Esophagus muscularis mucosa (tissue), 4 donors: ENCODE measurements at regions not wholly inside any gene's neighbourhood (a gene's known extent, or its start where the extent isn't known, plus 50 kb on each side); places are given as distances from the start of the nearest gene placed in this dataset.

ENCODE experiments used
- DNase-seq: peaks from one replicate; pipeline ENCODE4 v3.0.0-alpha.2; 2017; ENCODE audit errors: extremely low spot score
- H3K27ac ChIP-seq, 4 donors: fragments of 200-600 bp; sonication (generic); replicated peaks in 1 of 4; 1 replicate in 3 of 4; 2 replicates in 1 of 4; pipeline ENCODE4 v1.5.1; 2016 to 2019; ENCODE audit warnings: mild to moderate bottlenecking in 1 of 4
- H3K27me3 ChIP-seq, 4 donors: fragments of 200-600 bp; sonication (generic); one replicate each; pipeline versions ENCODE4 v1.5.1 to v1.6.0; 2016 to 2019
- H3K36me3 ChIP-seq, 4 donors: fragments of 200-600 bp; sonication (generic); one replicate each; pipeline ENCODE4 v1.5.1; 2016 to 2019
- H3K4me1 ChIP-seq, 4 donors: fragments of 200-600 bp; sonication (generic); one replicate each; pipeline ENCODE4 v1.5.1; 2016 to 2019
- H3K4me3 ChIP-seq, 4 donors: fragments of 200-600 bp; sonication (generic); 1 replicate in 2 of 4; 2 replicates in 2 of 4; pipeline ENCODE4 v1.5.1; 2016 to 2019; ENCODE audit warnings: mild to moderate bottlenecking in 4 of 4, moderate library complexity in 1 of 4
- H3K9me3 ChIP-seq, 4 donors: fragments of 200-600 bp; sonication (generic); 1 replicate in 3 of 4; 2 replicates in 1 of 4; pipeline ENCODE4 v1.5.1; 2016 to 2019
- EP300 ChIP-seq: sonication (generic); formaldehyde crosslinking; IDR thresholded peaks from one replicate; pipeline ENCODE4 v1.6.1; 2017; ENCODE audit warnings: antibody characterized with exemption
- POLR2A ChIP-seq: fragments of 450-650 bp; IDR thresholded peaks from one replicate; pipeline ENCODE4 v1.6.1; 2017; ENCODE audit warnings: antibody characterized with exemption, moderate library complexity, mild to moderate bottlenecking, low read depth
- POLR2AphosphoS5 ChIP-seq, 2 donors: sonication (generic); formaldehyde crosslinking; IDR thresholded peaks; one replicate each; pipeline ENCODE4 v1.6.1; 2017; ENCODE audit warnings: antibody characterized with exemption in 2 of 2
- WGBS: methylation state at CpG from one replicate; pipeline ENCODE4 v1.1.5; 2018; 5-methylcytosine and 5-hydroxymethylcytosine counted together
- intact Hi-C: fragments of 100-400 bp; cut with DNase I; formaldehyde crosslinking; loops from one replicate; pipeline ENCODE4 v1.15.1; 2023
- TF ChIP-seq, protein P1 (sequence below), 3 experiments: fragments of 200-600 bp in 2 of 3; fragments of 450-650 bp in 1 of 3; sonication (generic) in 2 of 3; IDR thresholded peaks; one replicate each; pipeline ENCODE4 v1.5.1; 2017 to 2019; ENCODE audit warnings: antibody characterized with exemption in 3 of 3, mild to moderate bottlenecking in 2 of 3, moderate library complexity in 1 of 3

- 85% methylated on average over 2 of the region's 2 CpGs for WGBS
- intact Hi-C loops = no loop called here
These were observed 736.3 kb downstream of the POM121L12 start for GRCh38 chr7:53771701-53772100.

GRCh38 chr7:53776323-53776722 is 740.9 kb downstream of the POM121L12 start:
- 39% methylated on average over 1 of the region's 1 CpG for WGBS
- no peak for DNase-seq
- H3K4me1 ChIP-seq = no peaks in the 10 kb centered on the region
- no peak for TF ChIP-seq POLR2A
- no peak for TF ChIP-seq POLR2AphosphoS5 (IDR thresholded peaks at IDR 0.05)
- TF ChIP-seq, protein P1, sequence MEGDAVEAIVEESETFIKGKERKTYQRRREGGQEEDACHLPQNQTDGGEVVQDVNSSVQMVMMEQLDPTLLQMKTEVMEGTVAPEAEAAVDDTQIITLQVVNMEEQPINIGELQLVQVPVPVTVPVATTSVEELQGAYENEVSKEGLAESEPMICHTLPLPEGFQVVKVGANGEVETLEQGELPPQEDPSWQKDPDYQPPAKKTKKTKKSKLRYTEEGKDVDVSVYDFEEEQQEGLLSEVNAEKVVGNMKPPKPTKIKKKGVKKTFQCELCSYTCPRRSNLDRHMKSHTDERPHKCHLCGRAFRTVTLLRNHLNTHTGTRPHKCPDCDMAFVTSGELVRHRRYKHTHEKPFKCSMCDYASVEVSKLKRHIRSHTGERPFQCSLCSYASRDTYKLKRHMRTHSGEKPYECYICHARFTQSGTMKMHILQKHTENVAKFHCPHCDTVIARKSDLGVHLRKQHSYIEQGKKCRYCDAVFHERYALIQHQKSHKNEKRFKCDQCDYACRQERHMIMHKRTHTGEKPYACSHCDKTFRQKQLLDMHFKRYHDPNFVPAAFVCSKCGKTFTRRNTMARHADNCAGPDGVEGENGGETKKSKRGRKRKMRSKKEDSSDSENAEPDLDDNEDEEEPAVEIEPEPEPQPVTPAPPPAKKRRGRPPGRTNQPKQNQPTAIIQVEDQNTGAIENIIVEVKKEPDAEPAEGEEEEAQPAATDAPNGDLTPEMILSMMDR (IDR thresholded peaks at IDR 0.05) = no peak
- intact Hi-C loops = no loop called here
- no peak overlapping the region for H3K4me3 ChIP-seq
- H3K27me3 ChIP-seq = no peaks in the 10 kb centered on the region
- no peaks in the 10 kb centered on the region for H3K9me3 ChIP-seq
- H3K36me3 ChIP-seq = no peaks in the 10 kb centered on the region
- H3K27ac ChIP-seq = no peak overlapping the region

More at GRCh38 chr7:53771701-53772100, 736.3 kb downstream of the POM121L12 start:
- H3K4me1 ChIP-seq = no peaks in the 10 kb centered on the region
- DNase-seq = no peak
- no peak for TF ChIP-seq POLR2AphosphoS5 (IDR thresholded peaks at IDR 0.05)
- no peak overlapping the region for H3K27ac ChIP-seq
- no peaks in the 10 kb centered on the region for H3K36me3 ChIP-seq
- H3K4me3 ChIP-seq = no peak overlapping the region
- no peaks in the 10 kb centered on the region for H3K27me3 ChIP-seq
- H3K9me3 ChIP-seq = no peaks in the 10 kb centered on the region

DNA sequence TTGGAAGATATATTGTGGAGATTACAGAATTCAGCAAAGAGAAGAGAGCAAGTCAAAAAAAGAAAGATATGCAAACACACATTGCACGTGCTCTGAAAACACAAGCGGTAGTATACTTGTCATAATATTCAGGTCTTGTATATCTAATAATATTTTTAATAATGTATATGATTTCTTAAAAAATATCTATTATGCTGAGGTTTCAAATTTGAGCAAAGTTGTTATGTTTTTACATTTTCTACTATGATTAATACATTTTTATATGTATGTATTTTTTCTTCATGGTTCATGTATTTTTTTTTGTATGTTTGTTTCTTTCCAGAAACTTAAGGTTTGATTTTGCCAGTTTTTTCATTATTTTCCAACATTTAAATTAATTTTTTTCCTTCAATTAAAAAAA is 752.4 kb upstream of the VSTM2A start:
- Histone ChIP-seq H3K4me1 (no peaks in the 10 kb centered on the region), H3K9me3 (peaks cover 0 to 6% (median 0%) of the 10 kb centered on the region in 4 donors), H3K4me3 (no peak overlapping the region), H3K27ac (no peak overlapping the region), H3K27me3 (no peaks in the 10 kb centered on the region), H3K36me3 (no peaks in the 10 kb centered on the region)
- TF ChIP-seq, protein P1 (IDR thresholded peaks at IDR 0.05) = no peak
- TF ChIP-seq POLR2AphosphoS5 (IDR thresholded peaks at IDR 0.05) (no peak), EP300 (no peak), POLR2A (no peak)
- no peak for DNase-seq
- WGBS = 91% methylated on average over 2 of the region's 2 CpGs
- intact Hi-C loops = no loop called here

DNA sequence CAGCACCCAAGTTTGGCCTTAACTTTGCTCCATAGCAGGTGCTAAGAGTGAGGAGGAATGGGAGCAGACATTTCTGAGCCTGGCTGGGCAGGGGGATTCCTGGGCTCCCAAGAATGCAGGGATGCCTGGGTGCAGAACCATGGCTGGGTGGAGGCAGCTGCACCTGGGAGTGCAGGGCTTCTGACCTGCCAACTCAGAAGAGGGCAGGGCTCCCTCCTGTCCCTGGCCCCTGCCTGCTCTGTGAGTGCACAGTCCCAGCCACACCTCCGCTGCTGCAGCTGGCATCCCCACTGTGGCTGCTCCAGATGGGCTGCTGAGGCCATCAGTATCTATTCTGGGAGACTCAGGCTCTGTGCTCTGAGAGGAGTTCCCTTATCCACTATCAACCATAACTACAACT is 747.4 kb upstream of the VSTM2A start:
- Histone ChIP-seq H3K4me3 (no peak overlapping the region), H3K4me1 (no peaks in the 10 kb centered on the region), H3K9me3 (no peaks in the 10 kb centered on the region), H3K27me3 (no peaks in the 10 kb centered on the region), H3K36me3 (no peaks in the 10 kb centered on the region), H3K27ac (no peak overlapping the region)
- TF ChIP-seq EP300 = no peak
- no peak for TF ChIP-seq POLR2A
- TF ChIP-seq, protein P1 (IDR thresholded peaks at IDR 0.05) = no peak
- no peak for TF ChIP-seq POLR2AphosphoS5 (IDR thresholded peaks at IDR 0.05)
- DNase-seq = no peak
- 100% methylated on average over 1 of the region's 1 CpG for WGBS
- intact Hi-C loops = no loop called here

DNA sequence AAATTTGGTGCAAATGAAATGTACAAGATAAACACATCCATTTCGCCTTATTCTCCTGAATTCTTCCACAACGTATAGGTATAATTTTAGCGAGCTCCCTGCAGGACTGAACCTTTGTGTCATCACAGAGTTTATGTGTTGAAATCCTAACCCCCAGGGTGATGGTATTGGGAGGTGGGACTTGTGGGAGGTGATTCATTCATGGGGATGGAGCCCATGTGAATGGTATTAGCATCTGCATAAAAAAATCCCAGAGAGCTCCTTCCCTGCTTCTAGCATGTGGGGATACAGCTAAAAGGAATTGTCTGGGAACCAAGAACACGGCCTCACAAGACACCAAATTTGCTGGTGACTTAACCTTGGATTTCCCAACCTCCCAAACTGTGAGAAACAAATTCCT is 741.4 kb upstream of the VSTM2A start:
- Histone ChIP-seq H3K36me3 (no peaks in the 10 kb centered on the region), H3K27me3 (no peaks in the 10 kb centered on the region), H3K4me1 (no peaks in the 10 kb centered on the region), H3K9me3 (no peaks in the 10 kb centered on the region), H3K4me3 (no peak overlapping the region), H3K27ac (no peak overlapping the region)
- WGBS = 88% methylated on average over 4 of the region's 4 CpGs
- intact Hi-C loops = no loop called here
- TF ChIP-seq POLR2AphosphoS5 (IDR thresholded peaks at IDR 0.05) (no peak), POLR2A (no peak), EP300 (no peak)
- TF ChIP-seq, protein P1 (IDR thresholded peaks at IDR 0.05) = no peak
- DNase-seq = no peak
